H9 (cell line): ENCODE measurements at regions not wholly inside any gene's neighbourhood (a gene's known extent, or its start where the extent isn't known, plus 50 kb on each side); places are given as distances from the start of the nearest gene placed in this dataset.

Experiments
- DNase-seq: peaks from one replicate; pipeline ENCODE4 v3.0.0-alpha.2; 2017
- H2AFZ ChIP-seq: one replicate; pipeline ENCODE4 v1.6.1; 2013; ENCODE audit warnings: mild to moderate bottlenecking, low read length, control low read depth, moderate library complexity
- H2AK5ac ChIP-seq: 2 replicates; pipeline ENCODE4 v1.6.1; 2013; ENCODE audit warnings: low read length, control low read depth, mixed read lengths; ENCODE audit not compliant: insufficient read length
- H2BK120ac ChIP-seq: one replicate; pipeline ENCODE4 v1.6.1; 2013; ENCODE audit warnings: low read depth, mild to moderate bottlenecking, low read length, control low read depth, inconsistent platforms; ENCODE audit not compliant: poor library complexity, severe bottlenecking
- H2BK12ac ChIP-seq: 2 replicates; pipeline ENCODE4 v1.6.1; 2013; ENCODE audit warnings: low read length, control low read depth, mixed read lengths, low read depth; ENCODE audit not compliant: insufficient read length
- H2BK15ac ChIP-seq: 2 replicates; pipeline ENCODE4 v1.6.1; 2013; ENCODE audit warnings: low read depth, low read length, control low read depth
- H2BK20ac ChIP-seq: one replicate; pipeline ENCODE4 v1.6.1; 2013; ENCODE audit warnings: low read depth, mild to moderate bottlenecking, low read length, control low read depth, inconsistent platforms; ENCODE audit not compliant: poor library complexity, severe bottlenecking
- H2BK5ac ChIP-seq: 2 replicates; pipeline ENCODE4 v1.6.1; 2013; ENCODE audit warnings: low read length, control low read depth, mixed read lengths; ENCODE audit not compliant: insufficient read length
- H3K14ac ChIP-seq: 2 replicates; pipeline ENCODE4 v1.6.1; 2013; ENCODE audit warnings: low read length, control low read depth; ENCODE audit not compliant: insufficient read depth
- H3K18ac ChIP-seq: 2 replicates; pipeline ENCODE4 v1.6.1; 2013; ENCODE audit warnings: low read depth, mild to moderate bottlenecking, mixed read lengths, low read length, control low read depth; ENCODE audit not compliant: insufficient read length
- H3K23ac ChIP-seq: 2 replicates; pipeline ENCODE4 v1.6.1; 2013; ENCODE audit warnings: low read length, control low read depth, mixed read lengths, low read depth; ENCODE audit not compliant: insufficient read length
- H3K23me2 ChIP-seq: 2 replicates; pipeline ENCODE4 v1.6.1; 2013; ENCODE audit warnings: low read depth, mild to moderate bottlenecking, mixed read lengths, low read length, control low read depth; ENCODE audit not compliant: insufficient read length, poor library complexity, severe bottlenecking
- H3K27ac ChIP-seq: 2 replicates; pipeline ENCODE4 v1.5.1; 2013; ENCODE audit warnings: low read length, control low read depth, mixed read lengths, low read depth; ENCODE audit not compliant: insufficient read length
- H3K27me3 ChIP-seq: 2 replicates; pipeline ENCODE4 v1.6.1; 2013; ENCODE audit warnings: low read length, control low read depth, inconsistent platforms; ENCODE audit not compliant: insufficient read depth
- H3K4ac ChIP-seq: 2 replicates; pipeline ENCODE4 v1.6.1; 2013; ENCODE audit warnings: low read depth, mild to moderate bottlenecking, control low read depth, inconsistent platforms, low read length, moderate library complexity
- H3K4me1 ChIP-seq: 2 replicates; pipeline ENCODE4 v1.6.1; 2013; ENCODE audit warnings: low read length, control low read depth, inconsistent platforms; ENCODE audit not compliant: insufficient read depth
- H3K4me2 ChIP-seq: 2 replicates; pipeline ENCODE4 v1.6.1; 2013; ENCODE audit warnings: low read length, control low read depth, mixed read lengths; ENCODE audit not compliant: insufficient read length, insufficient read depth
- H3K56ac ChIP-seq: 2 replicates; pipeline ENCODE4 v1.6.1; 2013; ENCODE audit warnings: low read depth, mild to moderate bottlenecking, mixed read lengths, low read length, control low read depth; ENCODE audit not compliant: insufficient read length
- H3K79me1 ChIP-seq: 2 replicates; pipeline ENCODE4 v1.6.1; 2013; ENCODE audit warnings: low read depth, mild to moderate bottlenecking, moderate library complexity, low read length, control low read depth, inconsistent platforms; ENCODE audit not compliant: insufficient read depth, poor library complexity, severe bottlenecking
- H3K79me2 ChIP-seq: 2 replicates; pipeline ENCODE4 v1.6.1; 2013; ENCODE audit warnings: low read length, control low read depth, inconsistent platforms; ENCODE audit not compliant: insufficient read depth
- H3K9ac ChIP-seq: 2 replicates; pipeline ENCODE4 v1.6.1; 2013; ENCODE audit warnings: low read length, control low read depth, mixed read lengths; ENCODE audit not compliant: insufficient read length; ENCODE audit errors: extremely low read depth
- H3K9me3 ChIP-seq: one replicate; pipeline ENCODE4 v1.6.1; 2013; ENCODE audit warnings: low read depth, low read length, inconsistent platforms; ENCODE audit not compliant: control insufficient read depth
- H3T11ph ChIP-seq: one replicate; pipeline ENCODE4 v1.6.1; 2013; ENCODE audit warnings: mild to moderate bottlenecking, low read length, control low read depth, inconsistent platforms
- H4K20me1 ChIP-seq: one replicate; pipeline ENCODE4 v1.6.1; 2013; ENCODE audit not compliant: control insufficient read depth, insufficient read length, insufficient read depth
- H4K5ac ChIP-seq: 2 replicates; pipeline ENCODE4 v1.6.1; 2013; ENCODE audit warnings: low read depth, mild to moderate bottlenecking, mixed read lengths, low read length, control low read depth; ENCODE audit not compliant: insufficient read length
- H4K8ac ChIP-seq: replicated peaks from 2 replicates; pipeline ENCODE4 v1.6.1; 2013; ENCODE audit warnings: low read length, control low read depth, mixed read lengths, low read depth; ENCODE audit not compliant: insufficient read length
- H4K91ac ChIP-seq: 2 replicates; pipeline ENCODE4 v1.6.1; 2013; ENCODE audit warnings: low read depth, mild to moderate bottlenecking, moderate library complexity, mixed read lengths, low read length, control low read depth; ENCODE audit not compliant: insufficient read length
- H3K27ac Mint-ChIP-seq, 3 experiments: 2 replicates in 2 of 3; 3 replicates in 1 of 3; pipeline ENCODE4 v1.8.0; 2020 to 2021; ENCODE audit warnings: mixed read lengths in 3 of 3, mild to moderate bottlenecking in 1 of 3, moderate library complexity in 1 of 3
- H3K27me3 Mint-ChIP-seq: 2 replicates; pipeline ENCODE4 v1.8.0; 2021; ENCODE audit warnings: low read depth, mild to moderate bottlenecking, moderate library complexity, mixed read lengths
- H3K36me3 Mint-ChIP-seq, 3 experiments: 2 replicates in 2 of 3; 3 replicates in 1 of 3; pipeline ENCODE4 v1.8.0; 2020 to 2021; ENCODE audit warnings: low read depth in 3 of 3, mixed read lengths in 3 of 3; ENCODE audit not compliant: insufficient read depth in 1 of 3
- H3K4me1 Mint-ChIP-seq, 2 experiments: 2 replicates each; pipeline ENCODE4 v1.8.0; 2020; ENCODE audit warnings: mixed read lengths in 2 of 2
- H3K4me3 Mint-ChIP-seq, 2 experiments: 2 replicates in 1 of 2; 3 replicates in 1 of 2; pipeline ENCODE4 v1.8.0; 2020 to 2021; ENCODE audit warnings: mild to moderate bottlenecking in 2 of 2, mixed read lengths in 2 of 2, moderate library complexity in 1 of 2
- H3K9me3 Mint-ChIP-seq, 2 experiments: 2 replicates in 1 of 2; 3 replicates in 1 of 2; pipeline ENCODE4 v1.8.0; 2020; ENCODE audit warnings: mild to moderate bottlenecking in 2 of 2, mixed read lengths in 2 of 2, moderate library complexity in 1 of 2
- CTCF ChIP-seq: fragments of 200-600 bp; sonication (generic); conservative IDR thresholded peaks from 3 replicates; pipeline ENCODE4 v1.8.0; 2021; ENCODE audit warnings: antibody characterized with exemption, mild to moderate bottlenecking
- WGBS: extraction: QIAGEN DNeasy Blood & Tissue Kit; methylation state at CpG from one replicate; pipeline ENCODE4 v1.1.7; 2013; ENCODE audit warnings: missing lambda C conversion rate, low lambda C conversion rate, mixed read lengths; ENCODE audit not compliant: insufficient read length; ENCODE audit errors: extremely low coverage; 5-methylcytosine and 5-hydroxymethylcytosine counted together

- H3K9me3 ChIP-seq = no peaks in the 10 kb centered on the region
- Mint-ChIP-seq H3K36me3 (peaks cover 6 to 15% (median 14%) of the 10 kb centered on the region in 3 experiments; a peak in 6 of 7 replicates), H3K27ac (no peak overlapping the region), H3K27me3 (peaks cover 4% of the 10 kb centered on the region; the same call in 1 of the 2 replicates), H3K9me3 (peaks cover 15% of the 10 kb centered on the region in 2 experiments), H3K4me1 (peaks cover under 1 to 1% of the 10 kb centered on the region in 2 experiments; a peak in 1 of 4 replicates), H3K4me3 (no peak overlapping the region)
- H2AK5ac ChIP-seq = no peak overlapping the region
- no peak for DNase-seq
- no CpG with 5 or more reads among the region's 2 CpGs for WGBS
- no peak overlapping the region for H2BK20ac ChIP-seq
- no peak overlapping the region for H2BK15ac ChIP-seq
- H3K56ac ChIP-seq = no peak overlapping the region
- no peaks in the 10 kb centered on the region for H3K79me1 ChIP-seq
- H3K18ac ChIP-seq = no peak overlapping the region
- no peak overlapping the region for H3K4ac ChIP-seq
- H3K27me3 ChIP-seq = no peaks in the 10 kb centered on the region
- no peaks in the 10 kb centered on the region for H3K23me2 ChIP-seq
- H3K79me2 ChIP-seq = no peaks in the 10 kb centered on the region
- no peak overlapping the region for H3K27ac ChIP-seq
- H4K8ac ChIP-seq = no peak overlapping the region
- no peaks in the 10 kb centered on the region for H3K4me1 ChIP-seq
- no peak overlapping the region for H3K14ac ChIP-seq
- no peak overlapping the region for H4K5ac ChIP-seq
- H2BK5ac ChIP-seq = no peak overlapping the region
- no peaks in the 10 kb centered on the region for H4K20me1 ChIP-seq
- no peak overlapping the region for H2AFZ ChIP-seq
- no peak overlapping the region for H2BK120ac ChIP-seq
- no peak overlapping the region for H4K91ac ChIP-seq
- no peak overlapping the region for H3T11ph ChIP-seq
- H3K4me2 ChIP-seq = no peak overlapping the region
- no peak overlapping the region for H2BK12ac ChIP-seq
- no peak overlapping the region for H3K9ac ChIP-seq
- H3K23ac ChIP-seq = no peak overlapping the region
- no peak for TF ChIP-seq CTCF
Measured at GRCh38 chr9:84513979-84514378, 155.6 kb upstream of the NTRK2 start.
